PC-3 (cell line): ENCODE measurements at regions not wholly inside any gene's neighbourhood (a gene's known extent, or its start where the extent isn't known, plus 50 kb on each side); places are given as distances from the start of the nearest gene placed in this dataset.

Experiments
- CTCF ChIP-seq: fragments of 300-600 bp; sonication (generic); conservative IDR thresholded peaks from 2 replicates; pipeline ENCODE4 v1.5.1; 2017; ENCODE audit warnings: antibody characterized with exemption, low read depth, mild to moderate bottlenecking, low read length
- EZH2 ChIP-seq: fragments of 300-600 bp; sonication (generic); IDR thresholded peaks from one replicate; pipeline ENCODE4 v1.6.1; 2017; ENCODE audit warnings: antibody characterized with exemption, mild to moderate bottlenecking, low read length; ENCODE audit not compliant: unreplicated experiment

DNA sequence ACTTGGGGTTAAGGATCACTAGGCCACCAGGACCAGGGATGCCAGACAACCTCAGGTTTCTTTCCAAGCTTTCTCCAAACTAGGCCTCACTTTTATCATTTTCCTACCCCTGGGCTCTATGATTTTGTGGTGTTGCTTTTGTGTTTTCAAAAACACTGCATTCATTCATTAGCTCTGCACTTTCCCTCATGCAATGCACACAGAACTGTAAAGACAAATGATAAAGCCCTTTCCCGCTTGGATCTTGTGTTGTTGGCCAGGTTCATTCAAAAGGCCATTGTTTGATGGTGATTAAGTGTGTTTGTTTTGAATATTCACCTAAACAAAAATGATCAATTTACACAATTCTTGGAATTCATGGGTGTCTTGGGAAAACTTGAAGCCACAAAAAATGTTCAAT, 210.7 kb upstream of the TNP1 start:
- TF ChIP-seq EZH2, result no peak
- TF ChIP-seq CTCF, result no peak
